GM12873 (cell line): ENCODE measurements at regions not wholly inside any gene's neighbourhood (a gene's known extent, or its start where the extent isn't known, plus 50 kb on each side); places are given as distances from the start of the nearest gene placed in this dataset.

Experiments
- CTCF ChIP-seq: IDR thresholded peaks from 2 replicates; pipeline ENCODE4 v1.5.1; 2012; ENCODE audit warnings: low read depth, mild to moderate bottlenecking, moderate library complexity, low read length, control low read depth; ENCODE audit not compliant: insufficient read depth; ENCODE audit errors: missing control alignments

- TF ChIP-seq CTCF = no peak
Observed at GRCh38 chr10:6721480-6721879, 141.4 kb upstream of the PRKCQ start.

- no peak for TF ChIP-seq CTCF
Observed at GRCh38 chr10:6719561-6719960, 139.5 kb upstream of the PRKCQ start.

DNA sequence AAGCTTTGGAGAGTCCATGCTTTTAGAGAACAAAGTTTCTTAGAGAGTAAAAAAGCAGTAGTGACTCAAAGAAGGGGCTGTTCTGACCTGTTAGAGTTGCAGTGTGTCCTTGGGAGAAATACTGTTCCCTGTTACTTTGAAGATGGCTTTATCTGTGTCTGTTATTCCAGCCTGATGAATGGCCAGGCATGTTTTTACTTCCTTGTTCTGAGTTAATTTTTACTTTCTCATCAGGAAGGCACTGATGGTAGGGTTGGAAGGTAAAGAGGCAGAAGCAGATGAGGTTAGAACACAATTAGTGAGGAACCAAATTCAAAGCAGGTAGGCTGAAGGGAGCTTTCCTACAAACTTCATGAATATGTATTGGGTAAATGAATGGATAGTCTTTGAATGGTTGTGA is 138.5 kb upstream of the PRKCQ start:
- no peak for TF ChIP-seq CTCF

DNA sequence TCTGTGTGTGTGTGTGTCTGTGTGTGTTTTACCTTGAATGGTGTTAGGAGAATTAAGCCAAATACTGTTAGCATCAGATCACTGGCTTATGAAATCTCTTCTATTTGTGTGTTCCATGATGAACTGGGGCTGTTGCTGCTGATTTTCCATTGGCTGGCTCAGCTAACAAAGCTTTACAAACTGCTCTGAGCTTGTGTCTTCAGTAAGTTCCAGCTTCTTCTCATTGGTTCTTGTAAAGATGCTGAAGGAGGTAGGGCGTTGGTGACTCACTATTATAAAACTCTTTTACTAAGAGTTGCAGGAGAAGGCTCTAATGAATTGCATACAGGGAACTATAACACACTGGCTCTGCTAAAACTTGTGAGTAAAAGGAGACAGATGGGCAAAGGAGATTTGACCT is 136.4 kb upstream of the PRKCQ start:
- no peak for TF ChIP-seq CTCF

- no peak for TF ChIP-seq CTCF
Observed at GRCh38 chr10:6713716-6714115, 133.6 kb upstream of the PRKCQ start.

DNA sequence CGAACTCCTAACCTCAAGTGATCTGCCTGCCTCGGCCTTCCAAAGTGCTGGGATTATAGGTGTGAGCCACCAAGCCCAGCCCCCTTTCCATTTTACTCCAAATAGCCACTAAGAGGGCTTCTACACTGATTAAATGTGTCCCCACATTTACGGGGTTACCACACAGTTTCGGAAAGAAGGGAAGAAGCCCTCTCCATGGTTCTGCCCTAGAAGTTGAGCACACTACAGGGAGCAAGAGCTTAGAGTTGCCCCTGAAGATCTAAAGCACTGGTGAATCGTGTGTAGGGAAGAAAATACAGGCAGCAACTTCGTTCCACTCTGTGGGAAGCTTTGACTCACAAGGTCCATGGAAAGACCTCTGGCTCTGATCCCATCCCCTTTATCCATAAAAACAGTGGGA is 133.0 kb upstream of the PRKCQ start:
- TF ChIP-seq CTCF = no peak

DNA sequence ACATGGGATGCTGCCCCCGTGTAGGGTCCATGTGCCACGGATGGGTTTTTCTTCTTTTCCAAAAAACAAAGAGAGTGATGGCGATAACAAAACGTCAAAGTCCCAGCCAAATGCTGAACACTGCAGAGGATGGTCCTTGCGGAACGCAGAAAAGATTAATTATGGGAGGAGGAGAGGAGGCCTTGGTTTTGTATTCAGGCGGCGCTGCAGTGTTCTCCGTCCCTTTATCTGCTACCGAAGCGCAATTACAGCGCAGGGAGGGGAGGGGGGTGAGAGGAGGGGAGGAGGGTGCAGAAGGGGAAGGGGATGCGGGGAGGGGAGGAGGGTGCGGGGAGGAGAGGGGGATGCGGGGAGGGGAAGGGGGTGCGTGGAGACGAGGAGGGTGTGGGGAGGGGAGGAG is 131.8 kb upstream of the PRKCQ start:
- TF ChIP-seq CTCF = no peak
